ENCODE measurements at regions not wholly inside any gene's neighbourhood (a gene's known extent, or its start where the extent isn't known, plus 50 kb on each side); places are given as distances from the start of the nearest gene placed in this dataset.
"Not testable (repeated sequence)": the region's sequence is repeated elsewhere in the genome, so short reads cannot be mapped to it uniquely, and the experiment has no call there.

DNA sequence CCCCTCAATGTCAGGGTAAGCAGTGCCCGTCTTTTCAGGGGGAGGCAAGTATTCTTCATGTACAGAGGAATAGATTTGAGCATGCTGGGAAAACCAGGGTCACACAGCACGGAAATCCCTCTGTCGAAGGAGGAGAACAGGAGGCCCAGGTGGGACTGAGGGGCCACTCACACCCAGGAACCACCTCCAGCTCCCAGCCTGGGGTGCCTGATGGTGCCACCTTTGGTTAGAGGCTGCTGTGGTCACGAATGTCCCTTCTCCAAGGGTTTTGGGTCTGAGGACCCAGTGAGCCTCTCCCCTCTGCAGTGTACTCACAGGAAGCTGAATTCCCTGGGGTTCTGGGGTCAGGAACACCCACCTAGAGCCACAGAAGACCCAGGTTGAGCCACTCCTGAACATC is 197.3 kb downstream of the ANKRD30B start:
- no peak for ATAC-seq (ENCODE audit: low read depth)
- H3K27me3 ChIP-seq (ENCODE audit: insufficient read depth, poor library complexity, severe bottlenecking): no peaks in the 10 kb centered on the region

DNA sequence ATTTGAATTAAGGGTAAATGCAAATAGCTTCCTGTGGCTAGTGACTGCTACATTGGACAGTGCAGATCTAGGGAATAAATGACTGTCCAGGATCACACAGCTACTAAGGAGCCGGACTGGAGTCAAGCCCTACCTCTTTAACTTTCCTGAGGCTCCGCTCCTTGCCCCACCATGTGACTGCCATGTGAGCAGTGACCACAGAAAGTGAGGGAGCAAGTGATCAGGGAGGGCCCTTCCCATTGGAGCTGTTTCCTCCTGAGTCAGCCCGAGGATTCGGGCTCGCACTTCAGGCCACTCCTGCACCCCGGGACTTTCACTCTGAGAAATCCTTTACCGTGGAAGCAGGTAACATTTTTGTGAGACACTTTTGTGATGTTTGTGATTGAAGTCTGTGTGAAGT is 198.0 kb downstream of the ANKRD30B start:
- TF ChIP-seq, protein P1, sequence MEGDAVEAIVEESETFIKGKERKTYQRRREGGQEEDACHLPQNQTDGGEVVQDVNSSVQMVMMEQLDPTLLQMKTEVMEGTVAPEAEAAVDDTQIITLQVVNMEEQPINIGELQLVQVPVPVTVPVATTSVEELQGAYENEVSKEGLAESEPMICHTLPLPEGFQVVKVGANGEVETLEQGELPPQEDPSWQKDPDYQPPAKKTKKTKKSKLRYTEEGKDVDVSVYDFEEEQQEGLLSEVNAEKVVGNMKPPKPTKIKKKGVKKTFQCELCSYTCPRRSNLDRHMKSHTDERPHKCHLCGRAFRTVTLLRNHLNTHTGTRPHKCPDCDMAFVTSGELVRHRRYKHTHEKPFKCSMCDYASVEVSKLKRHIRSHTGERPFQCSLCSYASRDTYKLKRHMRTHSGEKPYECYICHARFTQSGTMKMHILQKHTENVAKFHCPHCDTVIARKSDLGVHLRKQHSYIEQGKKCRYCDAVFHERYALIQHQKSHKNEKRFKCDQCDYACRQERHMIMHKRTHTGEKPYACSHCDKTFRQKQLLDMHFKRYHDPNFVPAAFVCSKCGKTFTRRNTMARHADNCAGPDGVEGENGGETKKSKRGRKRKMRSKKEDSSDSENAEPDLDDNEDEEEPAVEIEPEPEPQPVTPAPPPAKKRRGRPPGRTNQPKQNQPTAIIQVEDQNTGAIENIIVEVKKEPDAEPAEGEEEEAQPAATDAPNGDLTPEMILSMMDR (IDR thresholded peaks at IDR 0.05; ENCODE audit: poor library complexity, severe bottlenecking): no peak
- H3K27me3 ChIP-seq (ENCODE audit: insufficient read depth, poor library complexity, severe bottlenecking): no peaks in the 10 kb centered on the region
- DNase-seq (ENCODE audit: low spot score) (no peak), ATAC-seq (ENCODE audit: low read depth) (no peak)
- no peaks in the 10 kb centered on the region for H3K9me3 ChIP-seq (ENCODE audit: severe bottlenecking)
- no peaks in the 10 kb centered on the region for H3K36me3 ChIP-seq (ENCODE audit: low read depth)
- no peak overlapping the region for H3K4me3 ChIP-seq (ENCODE audit: severe bottlenecking)
- H3K27ac ChIP-seq (ENCODE audit: poor library complexity, severe bottlenecking): no peak overlapping the region
- no peaks in the 10 kb centered on the region for H3K4me1 ChIP-seq (ENCODE audit: insufficient read depth, poor library complexity, severe bottlenecking)

More for the DNA sequence above, 197.3 kb downstream of the ANKRD30B start:
- TF ChIP-seq, protein P1 (IDR thresholded peaks at IDR 0.05; ENCODE audit: poor library complexity, severe bottlenecking): no peak
- H3K4me1 ChIP-seq (ENCODE audit: insufficient read depth, poor library complexity, severe bottlenecking): no peaks in the 10 kb centered on the region
- H3K9me3 ChIP-seq (ENCODE audit: severe bottlenecking): no peaks in the 10 kb centered on the region
- H3K27ac ChIP-seq (ENCODE audit: poor library complexity, severe bottlenecking): no peak overlapping the region
- H3K36me3 ChIP-seq (ENCODE audit: low read depth): no peaks in the 10 kb centered on the region
- DNase-seq (ENCODE audit: low spot score): no peak
- no peak overlapping the region for H3K4me3 ChIP-seq (ENCODE audit: severe bottlenecking)

DNA sequence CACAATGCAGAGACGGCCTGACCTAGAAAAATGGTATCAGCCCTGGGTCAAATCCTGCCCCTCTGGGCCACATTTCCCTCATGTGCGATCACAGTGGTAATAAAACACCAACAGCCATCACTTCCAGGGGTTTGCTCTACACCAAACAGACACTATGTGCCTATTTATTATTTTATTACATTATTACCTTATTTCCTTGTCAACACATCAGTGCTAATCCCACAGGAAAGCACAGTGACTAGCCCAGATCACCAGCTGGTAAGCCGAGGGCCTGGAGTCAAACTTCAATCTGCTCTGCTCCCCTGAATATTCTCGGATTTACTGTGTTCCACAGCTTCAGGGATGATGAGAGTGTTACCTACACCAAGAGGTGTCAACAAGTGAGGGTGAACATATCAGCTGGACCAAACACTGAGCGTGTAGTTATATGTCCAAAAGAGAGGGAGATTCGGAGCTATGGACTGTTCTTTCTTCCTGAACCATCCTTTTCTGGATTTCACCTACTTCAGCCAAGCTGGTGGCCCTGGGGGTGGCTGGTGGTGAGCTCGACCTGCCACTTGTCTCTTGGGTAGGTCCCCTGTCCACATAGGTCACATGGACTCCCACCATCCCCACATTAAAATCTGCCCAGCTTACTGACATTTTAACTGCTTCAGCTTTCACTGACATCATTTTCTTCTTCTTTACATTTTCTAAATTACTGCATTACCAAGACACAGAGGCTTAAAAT is 198.9 kb downstream of the ANKRD30B start:
- H3K9me3 ChIP-seq (ENCODE audit: severe bottlenecking); H3K27ac ChIP-seq (ENCODE audit: poor library complexity, severe bottlenecking); ATAC-seq (ENCODE audit: low read depth): not testable (repeated sequence)

DNA sequence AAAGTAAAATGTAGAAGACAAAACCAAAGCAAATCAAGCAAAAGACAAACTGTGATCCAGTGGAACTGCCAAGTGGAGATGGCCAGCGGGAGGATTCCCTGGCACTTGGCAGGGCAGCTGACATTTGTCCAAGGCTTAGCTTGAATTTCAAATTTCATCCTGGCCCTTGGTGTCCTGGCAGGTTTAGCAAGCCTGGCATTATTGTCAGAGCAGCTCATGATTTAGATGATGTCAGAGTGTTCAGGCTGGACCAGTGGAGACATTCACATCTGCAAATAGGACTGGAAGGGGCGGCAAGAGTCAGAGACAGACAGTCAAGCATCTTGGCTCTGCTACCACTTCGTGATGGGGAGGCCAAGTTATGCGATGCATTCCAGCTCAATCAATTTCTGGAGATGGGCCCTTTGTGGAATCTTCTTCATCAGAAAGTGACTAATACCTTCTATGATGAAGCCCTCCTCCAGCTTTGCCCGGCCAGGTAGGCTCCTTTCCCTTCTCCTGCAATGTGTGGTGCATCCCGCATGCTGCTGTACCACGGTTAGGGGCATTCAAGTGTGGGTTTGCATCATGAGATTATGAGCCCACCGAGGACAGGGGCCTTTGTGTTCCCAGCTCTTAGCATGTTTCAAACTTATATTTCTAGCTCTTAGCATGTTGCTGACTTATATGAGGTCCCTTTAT is 199.7 kb downstream of the ANKRD30B start:
- no peaks in the 10 kb centered on the region for H3K4me1 ChIP-seq (ENCODE audit: insufficient read depth, poor library complexity, severe bottlenecking)
- H3K27ac ChIP-seq (ENCODE audit: poor library complexity, severe bottlenecking): no peak overlapping the region
- DNase-seq (ENCODE audit: low spot score) (no peak), ATAC-seq (ENCODE audit: low read depth) (no peak)
- no peaks in the 10 kb centered on the region for H3K36me3 ChIP-seq (ENCODE audit: low read depth)
- H3K9me3 ChIP-seq (ENCODE audit: severe bottlenecking): no peaks in the 10 kb centered on the region
- TF ChIP-seq, protein P1 (IDR thresholded peaks at IDR 0.05; ENCODE audit: poor library complexity, severe bottlenecking): no peak
- no peaks in the 10 kb centered on the region for H3K27me3 ChIP-seq (ENCODE audit: insufficient read depth, poor library complexity, severe bottlenecking)
- no peak overlapping the region for H3K4me3 ChIP-seq (ENCODE audit: severe bottlenecking)

More for the DNA sequence above, 198.9 kb downstream of the ANKRD30B start:
- not testable (repeated sequence) for H3K4me1 ChIP-seq (ENCODE audit: insufficient read depth, poor library complexity, severe bottlenecking); H3K4me3 ChIP-seq (ENCODE audit: severe bottlenecking); H3K36me3 ChIP-seq (ENCODE audit: low read depth); DNase-seq (ENCODE audit: low spot score); H3K27me3 ChIP-seq (ENCODE audit: insufficient read depth, poor library complexity, severe bottlenecking)

DNA sequence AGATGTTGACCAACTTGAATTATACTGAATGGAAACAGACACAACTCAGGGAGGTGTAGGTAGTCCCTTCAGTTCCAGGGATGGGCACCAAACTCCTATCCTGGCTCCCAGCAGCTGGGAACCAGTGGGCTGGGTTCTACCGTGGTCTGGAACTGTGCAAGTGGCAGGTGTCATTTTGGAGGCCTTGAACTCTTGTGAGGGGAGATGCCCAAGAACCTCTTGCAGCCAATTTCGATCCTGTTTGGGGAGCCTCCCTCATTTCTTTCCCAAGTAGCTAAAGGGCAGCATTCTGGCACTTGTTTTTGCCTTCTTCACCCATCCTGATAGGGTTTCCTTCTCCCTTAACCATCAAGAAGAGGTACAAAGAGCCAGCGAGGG is 200.2 kb downstream of the ANKRD30B start:
- H3K27me3 ChIP-seq (ENCODE audit: insufficient read depth, poor library complexity, severe bottlenecking): no peaks in the 10 kb centered on the region
- no peaks in the 10 kb centered on the region for H3K36me3 ChIP-seq (ENCODE audit: low read depth)
- ATAC-seq (ENCODE audit: low read depth): no peak
- no peak overlapping the region for H3K27ac ChIP-seq (ENCODE audit: poor library complexity, severe bottlenecking)
- H3K4me3 ChIP-seq (ENCODE audit: severe bottlenecking): no peak overlapping the region
- TF ChIP-seq, protein P1 (IDR thresholded peaks at IDR 0.05; ENCODE audit: poor library complexity, severe bottlenecking): no peak
- DNase-seq (ENCODE audit: low spot score): no peak
- no peaks in the 10 kb centered on the region for H3K4me1 ChIP-seq (ENCODE audit: insufficient read depth, poor library complexity, severe bottlenecking)
- no peaks in the 10 kb centered on the region for H3K9me3 ChIP-seq (ENCODE audit: severe bottlenecking)

All from RWPE2 (cell line).